Ishikawa (cell line): ENCODE measurements at regions not wholly inside any gene's neighbourhood (a gene's known extent, or its start where the extent isn't known, plus 50 kb on each side); places are given as distances from the start of the nearest gene placed in this dataset.

Experiments used
- CEBPB ChIP-seq: IDR thresholded peaks from 2 replicates; pipeline ENCODE4 v1.6.1; 2012
- CREB1 ChIP-seq: IDR thresholded peaks from 2 replicates; pipeline ENCODE4 v1.6.1; 2012; ENCODE audit warnings: low read depth
- EGR1 ChIP-seq: IDR thresholded peaks from 2 replicates; pipeline ENCODE4 v1.6.1; 2012
- EP300 ChIP-seq: IDR thresholded peaks from 2 replicates; pipeline ENCODE4 v1.6.1; 2012; ENCODE audit warnings: borderline replicate concordance
- FOXM1 ChIP-seq: IDR thresholded peaks from 2 replicates; pipeline ENCODE4 v1.6.1; 2012; ENCODE audit warnings: low read depth, borderline replicate concordance
- NFIC ChIP-seq: IDR thresholded peaks from 2 replicates; pipeline ENCODE4 v1.6.1; 2012
- RAD21 ChIP-seq: IDR thresholded peaks from 2 replicates; pipeline ENCODE4 v1.6.1; 2012; ENCODE audit warnings: low read depth
- TAF1 ChIP-seq: IDR thresholded peaks from 2 replicates; pipeline ENCODE4 v1.6.1; 2012; ENCODE audit warnings: low read depth, mild to moderate bottlenecking
- TCF12 ChIP-seq: IDR thresholded peaks from 2 replicates; pipeline ENCODE4 v1.6.1; 2012; ENCODE audit warnings: low read depth
- TEAD4 ChIP-seq: IDR thresholded peaks from 2 replicates; pipeline ENCODE4 v1.6.1; 2012
- YY1 ChIP-seq: IDR thresholded peaks from 2 replicates; pipeline ENCODE4 v1.6.1; 2012; ENCODE audit warnings: low read depth
- ZBTB7A ChIP-seq: IDR thresholded peaks from 2 replicates; pipeline ENCODE4 v1.6.1; 2012; ENCODE audit warnings: low read depth
- TF ChIP-seq, protein P1 (sequence below): IDR thresholded peaks from 2 replicates; pipeline ENCODE4 v1.6.1; 2012
- TF ChIP-seq, protein P2 (sequence below): IDR thresholded peaks from 2 replicates; pipeline ENCODE4 v1.6.1; 2012
- TF ChIP-seq, protein P3 (sequence below): IDR thresholded peaks from 2 replicates; pipeline ENCODE4 v1.6.1; 2012; ENCODE audit warnings: low read depth, mild to moderate bottlenecking

DNA sequence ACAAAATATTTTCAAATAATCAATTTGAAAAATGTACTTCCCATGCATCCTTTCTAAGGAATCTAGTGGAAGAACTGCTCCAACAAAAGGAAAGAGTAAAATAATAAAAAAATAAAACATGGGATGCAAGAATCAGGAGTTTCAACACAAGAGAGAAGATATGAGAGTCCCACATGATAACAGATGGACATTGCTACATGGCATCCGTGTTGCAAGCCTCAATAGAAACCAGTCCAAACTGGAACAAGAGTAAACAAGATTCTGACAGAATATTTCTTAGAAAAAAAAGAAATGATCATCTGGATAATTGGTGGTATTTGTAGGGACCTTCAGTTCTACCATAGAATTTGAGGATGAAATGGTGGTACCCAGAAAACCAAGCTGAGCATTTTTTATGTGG, 186.8 kb downstream of the FRK start:
- TF ChIP-seq CREB1 (no peak), RAD21 (no peak), EP300 (no peak), TEAD4 (no peak), TCF12 (no peak), CEBPB (no peak), ZBTB7A (no peak), EGR1 (no peak), NFIC (no peak), YY1 (no peak), TAF1 (no peak)
- TF ChIP-seq, protein P1, sequence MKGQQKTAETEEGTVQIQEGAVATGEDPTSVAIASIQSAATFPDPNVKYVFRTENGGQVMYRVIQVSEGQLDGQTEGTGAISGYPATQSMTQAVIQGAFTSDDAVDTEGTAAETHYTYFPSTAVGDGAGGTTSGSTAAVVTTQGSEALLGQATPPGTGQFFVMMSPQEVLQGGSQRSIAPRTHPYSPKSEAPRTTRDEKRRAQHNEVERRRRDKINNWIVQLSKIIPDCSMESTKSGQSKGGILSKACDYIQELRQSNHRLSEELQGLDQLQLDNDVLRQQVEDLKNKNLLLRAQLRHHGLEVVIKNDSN: no peak
- TF ChIP-seq, protein P2, sequence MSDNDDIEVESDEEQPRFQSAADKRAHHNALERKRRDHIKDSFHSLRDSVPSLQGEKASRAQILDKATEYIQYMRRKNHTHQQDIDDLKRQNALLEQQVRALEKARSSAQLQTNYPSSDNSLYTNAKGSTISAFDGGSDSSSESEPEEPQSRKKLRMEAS: no peak
- TF ChIP-seq, protein P3, sequence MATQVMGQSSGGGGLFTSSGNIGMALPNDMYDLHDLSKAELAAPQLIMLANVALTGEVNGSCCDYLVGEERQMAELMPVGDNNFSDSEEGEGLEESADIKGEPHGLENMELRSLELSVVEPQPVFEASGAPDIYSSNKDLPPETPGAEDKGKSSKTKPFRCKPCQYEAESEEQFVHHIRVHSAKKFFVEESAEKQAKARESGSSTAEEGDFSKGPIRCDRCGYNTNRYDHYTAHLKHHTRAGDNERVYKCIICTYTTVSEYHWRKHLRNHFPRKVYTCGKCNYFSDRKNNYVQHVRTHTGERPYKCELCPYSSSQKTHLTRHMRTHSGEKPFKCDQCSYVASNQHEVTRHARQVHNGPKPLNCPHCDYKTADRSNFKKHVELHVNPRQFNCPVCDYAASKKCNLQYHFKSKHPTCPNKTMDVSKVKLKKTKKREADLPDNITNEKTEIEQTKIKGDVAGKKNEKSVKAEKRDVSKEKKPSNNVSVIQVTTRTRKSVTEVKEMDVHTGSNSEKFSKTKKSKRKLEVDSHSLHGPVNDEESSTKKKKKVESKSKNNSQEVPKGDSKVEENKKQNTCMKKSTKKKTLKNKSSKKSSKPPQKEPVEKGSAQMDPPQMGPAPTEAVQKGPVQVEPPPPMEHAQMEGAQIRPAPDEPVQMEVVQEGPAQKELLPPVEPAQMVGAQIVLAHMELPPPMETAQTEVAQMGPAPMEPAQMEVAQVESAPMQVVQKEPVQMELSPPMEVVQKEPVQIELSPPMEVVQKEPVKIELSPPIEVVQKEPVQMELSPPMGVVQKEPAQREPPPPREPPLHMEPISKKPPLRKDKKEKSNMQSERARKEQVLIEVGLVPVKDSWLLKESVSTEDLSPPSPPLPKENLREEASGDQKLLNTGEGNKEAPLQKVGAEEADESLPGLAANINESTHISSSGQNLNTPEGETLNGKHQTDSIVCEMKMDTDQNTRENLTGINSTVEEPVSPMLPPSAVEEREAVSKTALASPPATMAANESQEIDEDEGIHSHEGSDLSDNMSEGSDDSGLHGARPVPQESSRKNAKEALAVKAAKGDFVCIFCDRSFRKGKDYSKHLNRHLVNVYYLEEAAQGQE: no peak

DNA sequence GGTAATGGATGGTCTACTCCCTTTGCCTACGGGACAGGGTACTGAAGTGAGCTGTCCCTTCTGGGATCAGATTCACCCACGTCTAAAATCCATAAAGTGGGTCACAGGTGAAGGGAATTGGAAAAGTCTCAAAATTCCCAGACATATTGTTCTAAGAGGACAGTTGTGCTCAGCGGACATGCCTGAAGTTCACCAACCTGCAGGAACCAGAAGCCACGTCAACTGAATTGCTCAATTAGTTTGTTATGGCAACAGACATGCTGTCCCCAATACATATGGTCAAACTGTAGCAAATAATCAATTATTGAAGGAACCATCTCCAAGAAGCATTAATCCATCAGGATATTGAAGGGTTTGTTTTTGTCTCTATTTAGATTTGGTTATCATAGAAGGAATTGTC, 190.2 kb downstream of the FRK start:
- TF ChIP-seq, protein P1: no peak

DNA sequence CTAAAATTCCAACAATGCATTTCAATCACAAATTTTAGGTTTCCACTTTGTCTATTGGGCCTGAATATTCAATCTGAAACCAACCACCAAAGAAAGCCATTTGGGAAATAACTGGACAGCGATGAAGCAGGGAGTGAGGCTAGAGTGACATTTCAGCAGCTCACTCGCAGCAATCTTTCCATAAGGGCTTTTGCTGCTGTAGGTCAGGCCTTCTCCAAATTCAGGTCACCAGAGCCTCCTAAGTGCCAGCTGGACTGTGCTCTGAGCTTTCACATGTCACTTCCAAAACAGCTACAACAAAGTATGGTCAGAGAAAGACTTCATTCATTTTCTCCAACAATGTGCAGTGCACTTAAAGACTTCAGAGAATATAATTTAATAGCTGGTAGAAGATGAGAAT, 194.8 kb downstream of the FRK start:
- TF ChIP-seq, protein P1: no peak
- TF ChIP-seq NFIC (no peak), FOXM1 (no peak), TAF1 (no peak), TCF12 (no peak)
- TF ChIP-seq, protein P2: no peak
- TF ChIP-seq, protein P3: no peak

DNA sequence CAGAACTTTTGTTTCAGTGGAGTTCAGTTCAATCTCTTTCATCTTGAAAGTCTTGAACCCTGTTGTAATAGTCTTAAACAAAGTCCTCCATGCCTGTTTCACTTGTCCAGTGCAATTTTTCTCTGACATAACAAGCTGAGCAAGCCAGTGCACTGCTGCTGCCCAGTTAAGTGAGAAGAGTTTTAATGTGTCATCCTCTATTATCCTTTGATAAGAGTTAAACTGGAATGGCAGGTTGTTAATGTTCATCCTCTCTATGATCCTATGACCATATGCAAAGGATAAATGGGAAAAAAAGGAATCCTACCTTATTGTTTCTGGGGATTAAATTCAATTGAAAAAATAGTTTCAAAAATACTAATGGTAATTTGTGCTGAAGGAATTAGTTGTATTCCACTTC, 197.5 kb downstream of the FRK start:
- TF ChIP-seq NFIC: no peak
- no peak for TF ChIP-seq YY1
- TF ChIP-seq, protein P3: no peak
- TF ChIP-seq, protein P1: no peak
- no peak for TF ChIP-seq EP300
- TF ChIP-seq RAD21: no peak
- TF ChIP-seq TEAD4: no peak
- TF ChIP-seq CEBPB: no peak
- TF ChIP-seq ZBTB7A: no peak
- no peak for TF ChIP-seq CREB1
- TF ChIP-seq TCF12: no peak
